Dermis microvascular lymphatic vessel endothelial cell (primary cell): ENCODE measurements at regions not wholly inside any gene's neighbourhood (a gene's known extent, or its start where the extent isn't known, plus 50 kb on each side); places are given as distances from the start of the nearest gene placed in this dataset.

Experiments
- DNase-seq, 2 donors: peaks; one replicate each; pipeline versions ENCODE4 v3.0.0 to v3.0.0-alpha.2; 2010; ENCODE audit warnings: low read depth in 2 of 2

GRCh38 chr17:33404070-33404819 is 111.2 kb upstream of the ASIC2 start:
- DNase-seq = no peak

DNA sequence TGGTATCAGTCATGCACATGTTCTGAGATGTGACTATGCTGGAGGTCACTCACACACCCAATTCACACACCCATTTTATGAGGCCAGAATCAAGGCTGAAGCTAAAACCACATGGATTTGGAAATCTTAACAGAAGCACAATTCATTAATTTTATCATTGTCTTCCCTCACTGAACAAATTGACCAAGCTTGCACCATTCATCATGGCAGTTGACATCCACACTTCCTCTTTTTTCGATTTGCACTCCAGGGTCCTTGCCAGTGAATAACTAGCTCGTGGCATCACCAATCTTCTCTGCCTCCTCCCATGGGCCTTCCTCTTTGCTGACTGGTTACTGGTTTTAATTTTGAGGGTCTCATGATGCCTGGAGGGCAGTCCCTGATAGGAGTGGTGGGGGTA is 123.0 kb upstream of the ASIC2 start:
- DNase-seq = no peak

DNA sequence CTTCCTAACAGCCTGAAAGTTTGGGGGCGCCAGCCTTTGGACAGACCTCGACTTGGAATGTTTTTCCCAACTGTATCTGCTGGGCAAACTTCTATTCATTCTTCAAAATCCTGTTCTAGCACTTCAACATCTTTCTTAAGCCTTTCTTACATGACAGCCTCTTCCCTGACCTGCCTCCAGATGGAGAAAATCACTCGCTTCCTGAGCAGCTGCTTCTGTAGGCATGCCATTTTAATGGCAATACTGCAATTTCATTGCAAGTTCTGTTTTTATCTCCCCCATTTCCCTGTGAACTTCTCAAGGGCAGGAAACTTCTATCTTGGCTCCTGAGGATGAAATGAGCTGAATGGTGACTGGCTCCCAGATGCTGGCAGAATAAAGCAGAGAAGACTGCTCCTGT is 128.8 kb upstream of the ASIC2 start:
- no peak for DNase-seq

DNA sequence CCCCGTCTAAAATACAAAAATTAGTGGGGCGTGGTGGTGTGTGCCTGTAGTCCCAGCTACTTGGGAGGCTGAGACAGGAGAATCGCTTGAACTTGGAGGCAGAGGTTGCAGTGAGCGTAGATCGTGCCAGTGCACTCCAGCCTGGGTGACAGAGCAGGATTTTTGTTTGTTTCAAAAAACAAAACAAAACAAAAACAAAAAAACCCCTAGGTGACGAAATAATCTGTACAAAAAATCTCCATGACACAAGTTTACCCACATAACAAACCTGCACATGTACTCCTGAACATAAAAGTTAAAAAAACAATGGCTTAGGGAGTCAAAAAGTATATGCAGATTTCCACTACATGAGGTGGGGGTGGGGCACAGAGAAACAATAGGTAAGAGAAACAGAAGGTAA is 140.5 kb upstream of the ASIC2 start:
- DNase-seq = no peak

DNA sequence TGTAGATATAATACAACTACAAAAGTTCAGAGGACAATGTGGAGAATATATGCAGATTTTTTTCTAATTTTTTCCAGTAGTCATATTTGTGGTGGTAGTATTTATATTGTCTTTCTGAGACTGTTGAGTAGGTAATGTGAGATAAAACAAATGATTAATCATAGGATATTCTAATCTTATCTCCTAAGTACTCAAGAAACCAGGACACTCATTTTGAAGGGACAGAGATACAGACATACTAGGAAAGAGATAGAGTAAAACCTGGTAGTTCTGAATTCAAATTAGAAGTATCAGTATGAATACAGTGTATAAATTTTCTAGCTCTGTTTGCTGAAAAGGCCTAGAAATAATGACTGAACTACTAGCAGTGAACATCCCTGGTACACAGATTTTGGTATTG is 141.7 kb upstream of the ASIC2 start:
- DNase-seq = no peak

DNA sequence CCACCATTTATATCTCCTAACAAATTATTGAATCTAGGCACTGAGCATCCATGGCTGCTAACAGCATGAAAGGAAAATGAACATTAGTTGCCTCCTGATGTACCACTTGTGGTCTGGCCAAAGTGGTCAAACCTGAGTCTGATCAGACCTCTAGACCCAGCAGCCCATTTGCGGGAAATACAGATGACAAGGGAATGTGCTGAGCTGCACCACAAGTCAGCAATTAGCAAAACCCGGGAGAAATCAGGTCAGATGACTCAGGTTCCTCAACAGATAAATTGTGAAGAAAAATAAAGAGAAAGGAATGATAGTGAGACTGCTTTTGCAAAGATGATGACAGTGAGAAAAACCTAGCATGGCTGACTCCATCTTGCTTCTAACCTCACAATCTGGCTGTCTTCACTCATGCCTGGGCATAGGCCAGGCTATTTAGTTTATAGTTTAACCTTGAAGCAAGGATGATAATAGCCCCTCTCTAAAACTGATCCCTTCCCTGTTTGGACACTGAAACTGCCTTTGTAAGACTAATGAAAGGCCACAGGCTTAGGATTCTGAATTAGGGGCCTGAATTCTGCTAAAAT is 142.7 kb upstream of the ASIC2 start:
- no peak for DNase-seq

- DNase-seq = no peak
These were observed 143.2 kb upstream of the ASIC2 start for GRCh38 chr17:33436321-33436720.

GRCh38 chr17:33438139-33438538 is 145.0 kb upstream of the ASIC2 start:
- DNase-seq = no peak

DNA sequence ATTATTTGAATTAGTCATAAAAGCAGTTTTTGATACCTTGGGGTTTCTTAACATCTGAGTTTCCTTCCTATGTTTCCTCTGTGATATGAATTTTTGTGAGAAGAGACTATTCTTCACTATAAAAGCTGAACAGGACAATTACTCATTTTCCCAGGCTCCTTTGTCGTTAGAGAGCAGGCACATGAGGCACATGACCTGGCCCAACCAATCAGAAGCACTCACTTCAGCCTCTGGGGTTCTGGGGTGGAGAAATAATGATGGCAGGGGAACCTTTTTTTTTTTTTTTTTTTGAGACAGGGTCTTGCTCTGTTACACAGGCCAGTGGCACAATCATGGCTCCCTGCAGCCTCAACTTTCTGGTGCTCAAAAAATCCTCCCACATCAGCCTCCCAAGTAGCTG is 145.5 kb upstream of the ASIC2 start:
- no peak for DNase-seq

DNA sequence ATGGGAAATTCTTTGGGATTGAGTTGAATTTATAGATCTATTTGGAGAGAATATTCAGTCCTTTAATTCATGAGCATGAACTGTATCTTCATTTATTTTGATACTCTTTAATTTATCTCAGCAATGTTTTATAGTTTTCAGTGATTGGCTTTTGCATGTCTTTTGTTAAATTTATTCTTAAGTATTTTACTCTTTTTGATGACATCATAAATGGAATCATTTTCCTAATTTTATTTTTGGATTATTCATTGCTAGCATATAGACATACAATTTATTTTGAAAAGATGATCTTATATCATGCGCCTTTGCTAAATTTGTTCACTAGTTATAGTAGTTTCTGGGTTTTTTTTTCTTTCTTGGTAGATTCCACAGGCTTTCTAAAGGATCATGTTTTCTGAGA is 149.2 kb upstream of the ASIC2 start:
- no peak for DNase-seq

DNA sequence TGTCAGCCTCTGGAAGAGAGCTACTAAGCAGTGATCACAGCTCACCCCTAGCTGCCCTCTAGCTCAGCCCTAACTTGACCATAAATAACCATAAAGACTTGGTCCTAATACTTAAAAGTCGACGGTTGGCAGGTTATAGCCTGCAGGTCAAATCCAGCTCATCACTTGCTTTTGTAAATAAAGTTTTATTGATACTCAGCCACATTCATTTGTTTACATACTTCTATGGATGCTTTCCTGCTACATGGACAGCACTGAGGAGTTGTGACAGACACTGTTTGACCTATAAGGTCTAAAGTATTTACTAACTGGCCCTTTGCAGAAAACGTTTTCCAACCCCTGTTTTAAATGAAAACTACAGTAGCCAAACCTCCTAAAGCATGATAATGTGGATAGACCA is 151.6 kb upstream of the ASIC2 start:
- DNase-seq = no peak

DNA sequence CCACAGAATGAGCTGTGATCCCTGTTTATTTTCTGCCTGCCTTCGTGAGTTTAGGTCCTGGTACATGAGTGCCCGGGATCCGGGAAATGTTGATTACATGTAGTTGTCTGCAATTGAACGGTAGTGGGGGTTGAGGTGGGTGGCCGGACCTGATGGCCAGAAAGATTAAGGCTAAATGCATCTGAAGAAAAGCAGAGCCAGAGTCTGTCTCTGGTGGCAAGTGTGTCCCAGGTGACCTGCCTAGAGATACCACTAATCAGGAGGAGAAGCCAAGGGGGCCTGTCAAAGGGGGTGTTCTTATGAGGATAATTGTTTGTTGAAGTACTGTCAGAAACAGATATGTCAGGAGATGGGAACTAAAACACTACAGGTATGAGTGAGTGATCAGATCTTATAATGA is 154.0 kb upstream of the ASIC2 start:
- DNase-seq = no peak

GRCh38 chr17:33451221-33451620 is 158.1 kb upstream of the ASIC2 start:
- no peak for DNase-seq

DNA sequence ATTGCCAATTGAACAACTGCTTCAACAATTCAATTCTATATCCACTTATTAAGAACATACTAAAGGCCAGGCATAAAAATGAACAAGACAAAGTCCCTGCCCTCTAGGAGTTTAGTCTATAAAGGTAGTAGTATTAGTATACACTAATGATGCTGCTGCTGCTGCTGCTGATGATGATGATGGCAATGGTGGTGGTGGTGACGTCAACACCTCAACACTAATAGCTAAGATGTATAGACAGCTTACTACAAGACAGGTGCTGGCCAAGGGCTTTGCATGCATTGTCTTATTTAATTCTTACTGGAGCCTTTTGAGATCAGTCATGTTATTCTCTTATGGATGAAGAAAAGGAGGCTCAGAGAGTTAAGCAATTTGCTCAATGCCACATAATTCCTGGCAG is 164.4 kb upstream of the ASIC2 start:
- no peak for DNase-seq

DNA sequence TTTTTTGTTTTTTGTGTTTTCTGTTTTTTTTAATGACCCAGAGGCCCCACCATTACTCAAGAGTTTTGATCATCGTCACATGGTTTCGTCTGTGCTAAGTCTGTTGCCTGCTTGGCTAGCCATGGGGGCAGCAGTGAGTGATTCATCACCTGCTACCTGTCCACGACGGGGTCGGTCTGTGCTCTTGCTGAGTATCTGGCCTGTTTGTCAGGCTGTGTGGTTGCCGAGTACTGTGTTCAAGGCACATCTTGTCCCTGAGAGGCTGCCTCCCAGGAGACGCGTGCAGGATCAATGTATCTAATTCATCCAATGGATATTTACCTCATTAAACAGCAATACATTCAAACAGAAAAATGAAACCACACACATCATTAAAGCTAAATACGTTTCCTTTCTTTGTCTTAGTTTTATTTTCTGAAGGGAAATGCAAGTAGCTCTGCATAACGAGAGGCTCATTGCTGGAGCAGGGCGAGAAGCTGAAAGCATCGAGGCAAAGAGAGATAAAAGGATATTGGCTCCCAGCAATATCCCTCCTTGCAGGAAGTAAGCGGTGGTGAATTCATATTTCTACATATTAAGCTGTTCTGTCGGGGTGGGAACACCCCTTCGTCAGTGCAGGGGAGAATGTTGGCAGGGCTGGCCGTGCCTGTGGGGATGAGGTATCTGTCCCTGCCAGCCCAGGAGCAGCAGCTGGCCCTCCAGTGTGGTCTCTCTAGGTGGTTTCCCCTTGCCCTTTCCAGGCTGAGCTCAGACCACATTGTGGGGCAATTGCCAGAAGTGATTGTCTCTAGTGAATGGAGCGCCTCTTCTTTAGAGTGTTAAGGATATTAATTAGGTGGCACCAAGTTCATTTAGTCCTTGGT is 166.2 kb upstream of the ASIC2 start:
- DNase-seq = no peak

GRCh38 chr17:33460781-33461450 is 167.8 kb upstream of the ASIC2 start:
- DNase-seq = no peak

DNA sequence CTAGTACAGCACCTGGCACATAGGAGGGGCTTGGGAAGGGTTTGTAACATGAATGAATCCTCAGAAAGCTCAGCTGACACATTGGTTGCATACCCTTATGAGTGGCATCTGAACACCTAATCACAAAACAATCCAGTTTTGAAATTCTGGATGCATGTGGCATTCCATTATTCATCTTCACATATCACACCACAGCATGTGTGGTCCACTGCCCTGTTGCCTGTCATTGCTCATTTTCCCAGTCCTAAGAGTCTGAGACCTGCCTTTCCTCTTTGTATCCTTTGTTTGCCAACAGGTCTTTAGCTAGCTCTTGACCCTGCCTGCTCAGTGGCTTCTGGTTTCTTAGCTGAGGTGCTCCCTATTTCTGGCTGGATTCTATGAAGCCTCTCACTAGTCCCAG is 170.8 kb upstream of the ASIC2 start:
- DNase-seq = no peak

DNA sequence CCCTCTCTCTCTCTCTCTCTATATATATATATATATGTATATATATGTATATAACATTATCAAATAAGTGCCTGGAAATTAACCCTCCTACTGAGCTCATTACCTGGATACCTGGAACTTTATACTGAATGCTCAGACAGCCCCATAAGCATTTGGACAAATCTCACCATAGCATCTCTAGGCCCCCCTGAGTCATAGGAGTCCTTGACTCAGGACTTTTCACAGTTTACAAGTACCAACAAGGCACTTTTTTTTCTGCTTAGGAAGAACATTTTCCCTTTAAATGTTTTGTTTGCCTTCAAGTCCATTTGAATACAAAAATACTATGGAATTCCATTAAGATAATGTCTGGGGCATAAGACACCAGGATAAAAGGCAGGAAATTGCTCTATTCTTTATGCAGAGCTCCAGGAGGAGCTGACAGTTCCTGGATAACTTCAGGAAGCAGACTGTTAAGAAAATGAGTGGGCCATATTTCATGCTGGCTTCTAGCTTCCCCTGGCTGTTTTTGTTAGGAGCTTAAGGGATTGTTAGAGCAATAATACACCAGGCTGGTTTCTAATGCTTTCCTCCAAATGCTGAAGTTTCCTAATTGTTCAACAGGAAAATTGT is 171.7 kb upstream of the ASIC2 start:
- peak in 1 of 2 donors; percentile 11 for DNase-seq

- DNase-seq = no peak
These were observed 176.3 kb upstream of the ASIC2 start for GRCh38 chr17:33469421-33469820.

DNA sequence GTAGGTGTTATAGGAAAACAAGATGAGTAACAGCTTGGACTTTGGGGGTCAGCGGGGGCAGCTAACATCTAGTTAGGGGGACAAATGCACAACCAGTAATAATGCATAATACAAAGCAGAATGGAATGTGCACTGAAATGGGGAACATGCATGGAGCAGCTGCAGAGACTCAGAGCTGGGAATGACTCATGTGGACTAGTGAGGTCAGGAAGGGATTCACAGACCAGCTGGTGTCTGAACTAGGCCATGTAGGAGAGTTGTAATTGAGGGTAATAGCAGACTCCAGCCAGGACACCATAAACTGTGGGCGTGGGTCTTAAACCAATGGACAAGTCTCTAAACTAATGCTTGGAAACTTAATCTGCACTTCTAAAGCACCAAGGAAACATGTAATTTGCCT is 176.8 kb upstream of the ASIC2 start:
- peak in 1 of 2 donors; percentile 48 for DNase-seq

GRCh38 chr17:33473061-33473460 is 180.0 kb upstream of the ASIC2 start:
- no peak for DNase-seq

GRCh38 chr17:33474789-33475188 is 181.7 kb upstream of the ASIC2 start:
- no peak for DNase-seq
